ENCODE measurements at regions not wholly inside any gene's neighbourhood (a gene's known extent, or its start where the extent isn't known, plus 50 kb on each side); places are given as distances from the start of the nearest gene placed in this dataset.

DNA sequence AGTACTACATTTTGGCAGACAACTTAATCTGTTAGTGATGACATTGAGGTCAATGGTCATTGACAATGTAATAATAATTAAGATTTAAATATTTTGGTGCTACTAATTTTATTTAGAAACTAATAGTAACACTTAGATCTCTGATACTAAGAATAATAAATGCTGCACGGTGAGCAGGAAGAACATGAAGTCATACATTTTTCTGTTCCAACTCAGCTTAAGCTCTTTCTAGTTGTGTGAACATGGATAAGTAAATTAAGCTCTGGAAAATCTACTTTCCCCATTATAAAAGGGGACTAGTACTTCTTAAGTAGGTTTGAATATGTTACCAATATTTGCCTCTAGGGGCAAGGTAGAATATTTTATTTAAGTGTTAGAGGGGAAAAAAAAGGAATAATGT is 65.9 kb upstream of the MEOX2 start:
- Histone ChIP-seq H3K4me3 (ENCODE audit: low read depth, low read length, poor library complexity, severe bottlenecking) (no peak overlapping the region), H3K4me1 (ENCODE audit: insufficient read depth, low read length, poor library complexity, severe bottlenecking) (no peaks in the 10 kb centered on the region), H3K9me3 (ENCODE audit: low read depth, low read length, poor library complexity, severe bottlenecking) (no peaks in the 10 kb centered on the region), H3K27me3 (replicated peaks; ENCODE audit: insufficient read depth, low read depth, low read length, poor library complexity) (no peaks in the 10 kb centered on the region), H3K27ac (ENCODE audit: low read depth, low read length, poor library complexity, severe bottlenecking) (no peak overlapping the region), H3K36me3 (ENCODE audit: insufficient read depth, low read length, poor library complexity, severe bottlenecking) (no peaks in the 10 kb centered on the region)
- TF ChIP-seq, protein P1, sequence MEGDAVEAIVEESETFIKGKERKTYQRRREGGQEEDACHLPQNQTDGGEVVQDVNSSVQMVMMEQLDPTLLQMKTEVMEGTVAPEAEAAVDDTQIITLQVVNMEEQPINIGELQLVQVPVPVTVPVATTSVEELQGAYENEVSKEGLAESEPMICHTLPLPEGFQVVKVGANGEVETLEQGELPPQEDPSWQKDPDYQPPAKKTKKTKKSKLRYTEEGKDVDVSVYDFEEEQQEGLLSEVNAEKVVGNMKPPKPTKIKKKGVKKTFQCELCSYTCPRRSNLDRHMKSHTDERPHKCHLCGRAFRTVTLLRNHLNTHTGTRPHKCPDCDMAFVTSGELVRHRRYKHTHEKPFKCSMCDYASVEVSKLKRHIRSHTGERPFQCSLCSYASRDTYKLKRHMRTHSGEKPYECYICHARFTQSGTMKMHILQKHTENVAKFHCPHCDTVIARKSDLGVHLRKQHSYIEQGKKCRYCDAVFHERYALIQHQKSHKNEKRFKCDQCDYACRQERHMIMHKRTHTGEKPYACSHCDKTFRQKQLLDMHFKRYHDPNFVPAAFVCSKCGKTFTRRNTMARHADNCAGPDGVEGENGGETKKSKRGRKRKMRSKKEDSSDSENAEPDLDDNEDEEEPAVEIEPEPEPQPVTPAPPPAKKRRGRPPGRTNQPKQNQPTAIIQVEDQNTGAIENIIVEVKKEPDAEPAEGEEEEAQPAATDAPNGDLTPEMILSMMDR (conservative IDR thresholded peaks at IDR 0.05; ENCODE audit: low read depth, low read length), result no peak; the same call in 1 of the 2 replicates
- no peak for TF ChIP-seq EZH2 (IDR thresholded peaks at IDR 0.05; ENCODE audit: borderline replicate concordance, low read depth, low read length, poor library complexity, severe bottlenecking)
- intact Hi-C loops (cut with micrococcal nuclease; ENCODE audit: unreplicated experiment), result no loop called here
- POLR2A ChIA-PET (ENCODE audit: low non-redundant PET), result no interaction called here
- no peak for DNase-seq (ENCODE audit: low spot score)
- BruUV-seq (replicated peaks), result no TSS peak
- CTCF ChIA-PET, result no interaction called here

DNA sequence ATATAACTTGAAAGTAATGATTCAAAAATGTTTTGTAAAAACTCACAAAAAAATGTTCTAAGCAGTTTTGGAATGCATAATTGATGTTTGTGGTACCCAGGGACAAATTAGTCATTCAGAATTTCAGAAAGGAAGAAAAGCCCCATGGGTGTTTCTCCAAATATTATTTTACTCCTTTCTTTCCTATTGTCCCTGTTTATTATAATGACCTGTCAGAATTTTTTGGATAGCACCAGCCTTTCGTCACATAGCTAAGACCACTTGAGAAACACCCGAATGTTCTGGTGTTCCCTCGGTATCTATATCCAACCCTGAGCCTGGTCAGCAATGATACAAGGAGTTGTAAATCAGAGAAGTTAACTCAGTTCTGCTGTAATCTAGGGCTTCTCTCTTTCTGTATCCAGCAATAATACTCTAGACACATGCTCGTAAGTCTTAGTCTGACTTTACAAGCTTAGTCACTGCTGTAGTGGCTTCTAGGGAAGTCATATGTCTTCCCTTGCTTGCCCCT is 64.8 kb upstream of the MEOX2 start:
- Histone ChIP-seq H3K4me1 (ENCODE audit: insufficient read depth, low read length, poor library complexity, severe bottlenecking) (no peaks in the 10 kb centered on the region), H3K9me3 (ENCODE audit: low read depth, low read length, poor library complexity, severe bottlenecking) (no peaks in the 10 kb centered on the region), H3K4me3 (ENCODE audit: low read depth, low read length, poor library complexity, severe bottlenecking) (no peak overlapping the region), H3K27me3 (replicated peaks; ENCODE audit: insufficient read depth, low read depth, low read length, poor library complexity) (no peaks in the 10 kb centered on the region), H3K36me3 (ENCODE audit: insufficient read depth, low read length, poor library complexity, severe bottlenecking) (no peaks in the 10 kb centered on the region), H3K27ac (ENCODE audit: low read depth, low read length, poor library complexity, severe bottlenecking) (no peak overlapping the region)
- intact Hi-C loops (cut with micrococcal nuclease; ENCODE audit: unreplicated experiment), result no loop called here
- BruUV-seq (replicated peaks), result no TSS peak
- ChIA-PET POLR2A (ENCODE audit: low non-redundant PET) (no interaction called here), CTCF (no interaction called here)
- TF ChIP-seq EZH2 (IDR thresholded peaks at IDR 0.05; ENCODE audit: borderline replicate concordance, low read depth, low read length, poor library complexity, severe bottlenecking), result no peak
- TF ChIP-seq, protein P1 (conservative IDR thresholded peaks at IDR 0.05; ENCODE audit: low read depth, low read length), result no peak
- no peak for DNase-seq (ENCODE audit: low spot score)

DNA sequence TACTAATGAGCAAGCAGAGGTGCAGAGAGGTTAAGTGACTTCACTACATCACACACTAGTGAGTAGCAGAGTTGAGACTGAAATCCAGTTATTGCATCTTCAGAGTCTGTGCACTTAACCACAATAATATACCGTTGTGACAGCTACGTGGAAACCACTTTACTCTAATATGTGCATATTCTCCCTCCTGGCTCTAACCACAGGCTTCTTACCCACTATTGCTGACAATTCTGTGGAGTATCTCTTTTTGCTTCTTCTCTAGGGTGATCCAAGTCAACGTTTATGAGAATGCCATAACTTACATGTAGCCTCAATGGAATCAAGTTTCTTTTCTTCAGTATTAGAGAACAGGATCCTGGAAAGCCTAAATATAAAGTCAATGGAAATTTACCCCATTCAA is 64.2 kb upstream of the MEOX2 start:
- Histone ChIP-seq H3K9me3 (ENCODE audit: low read depth, low read length, poor library complexity, severe bottlenecking) (no peaks in the 10 kb centered on the region), H3K4me1 (ENCODE audit: insufficient read depth, low read length, poor library complexity, severe bottlenecking) (no peaks in the 10 kb centered on the region), H3K27me3 (replicated peaks; ENCODE audit: insufficient read depth, low read depth, low read length, poor library complexity) (no peaks in the 10 kb centered on the region), H3K27ac (ENCODE audit: low read depth, low read length, poor library complexity, severe bottlenecking) (no peak overlapping the region), H3K4me3 (ENCODE audit: low read depth, low read length, poor library complexity, severe bottlenecking) (no peak overlapping the region), H3K36me3 (ENCODE audit: insufficient read depth, low read length, poor library complexity, severe bottlenecking) (no peaks in the 10 kb centered on the region)
- DNase-seq (ENCODE audit: low spot score), result no peak
- no TSS peak for BruUV-seq (replicated peaks)
- CTCF ChIA-PET, result no interaction called here
- POLR2A ChIA-PET (ENCODE audit: low non-redundant PET), result no interaction called here
- intact Hi-C loops (cut with micrococcal nuclease; ENCODE audit: unreplicated experiment), result no loop called here
- TF ChIP-seq, protein P1 (conservative IDR thresholded peaks at IDR 0.05; ENCODE audit: low read depth, low read length), result no peak

All from A673 (cell line).